ENCODE measurements at regions not wholly inside any gene's neighbourhood (a gene's known extent, or its start where the extent isn't known, plus 50 kb on each side); places are given as distances from the start of the nearest gene placed in this dataset.

- Histone ChIP-seq H3K36me3 (ENCODE audit: insufficient read depth, low read length) (no peaks in the 10 kb centered on the region), H3K9ac (ENCODE audit: insufficient read length) (no peak overlapping the region), H3K4me3 (no peak overlapping the region), H3K9me3 (ENCODE audit: low read depth, low read length) (no peaks in the 10 kb centered on the region), H3K27ac (no peak overlapping the region)
- DNase-seq (ENCODE audit: low read depth, low spot score): no peak
- TF ChIP-seq POLR2AphosphoS5 (IDR thresholded peaks at IDR 0.05; ENCODE audit: borderline replicate concordance, low read depth, low read length) (no peak), EZH2 (IDR thresholded peaks at IDR 0.05) (no peak), FOXP2 (optimal IDR thresholded peaks at IDR 0.05; ENCODE audit: control extremely low read depth, extremely low read length, insufficient read depth) (no peak)
Observed at GRCh38 chr3:41148901-41149300, 50.4 kb upstream of the CTNNB1 start.

Data from SK-N-MC (cell line).